Activated CD8-positive, alpha-beta T cell treated with anti-CD3 and anti-CD28 coated beads, Interleukin-2, amount 10 ng/mL, durations not matched to agents 7 days and 5 days (primary cell): ENCODE measurements at regions not wholly inside any gene's neighbourhood (a gene's known extent, or its start where the extent isn't known, plus 50 kb on each side); places are given as distances from the start of the nearest gene placed in this dataset.

ENCODE experiments used
- ATAC-seq: fragments of 150-1000 bp; cut with Tn5 transposase; one replicate; pipeline ENCODE4 v1.10.0; 2021; ENCODE audit warnings: moderate library complexity
- CTCF ChIA-PET: fragments of 350-600 bp; sonication (Branson Sonifier 250); formaldehyde crosslinking; loops from one replicate; lab custom pipeline; 2021; ENCODE audit warnings: antibody characterized with exemption; lab: Charles Lee
- POLR2A ChIA-PET: fragments of 350-600 bp; sonication (Branson Sonifier 250); formaldehyde crosslinking; loops from one replicate; lab custom pipeline; 2021; ENCODE audit warnings: antibody characterized with exemption; lab: Charles Lee
- DNase-seq: peaks from one replicate; pipeline ENCODE4 v3.0.0-alpha.2; 2020
- H3K27ac Mint-ChIP-seq: one replicate; pipeline ENCODE4 v1.8.0; 2021; ENCODE audit warnings: mild to moderate bottlenecking, mixed read lengths
- H3K27me3 Mint-ChIP-seq: one replicate; pipeline ENCODE4 v1.8.0; 2021; ENCODE audit warnings: low read depth, mixed read lengths
- H3K36me3 Mint-ChIP-seq: one replicate; pipeline ENCODE4 v1.8.0; 2021; ENCODE audit warnings: low read depth, mixed read lengths
- H3K4me1 Mint-ChIP-seq: one replicate; pipeline ENCODE4 v1.8.0; 2021; ENCODE audit warnings: low read depth, mixed read lengths
- H3K4me3 Mint-ChIP-seq: one replicate; pipeline ENCODE4 v1.8.0; 2021; ENCODE audit warnings: mild to moderate bottlenecking, mixed read lengths
- H3K9me3 Mint-ChIP-seq: one replicate; pipeline ENCODE4 v1.8.0; 2022; ENCODE audit warnings: mixed read lengths; ENCODE audit not compliant: insufficient read depth

DNA sequence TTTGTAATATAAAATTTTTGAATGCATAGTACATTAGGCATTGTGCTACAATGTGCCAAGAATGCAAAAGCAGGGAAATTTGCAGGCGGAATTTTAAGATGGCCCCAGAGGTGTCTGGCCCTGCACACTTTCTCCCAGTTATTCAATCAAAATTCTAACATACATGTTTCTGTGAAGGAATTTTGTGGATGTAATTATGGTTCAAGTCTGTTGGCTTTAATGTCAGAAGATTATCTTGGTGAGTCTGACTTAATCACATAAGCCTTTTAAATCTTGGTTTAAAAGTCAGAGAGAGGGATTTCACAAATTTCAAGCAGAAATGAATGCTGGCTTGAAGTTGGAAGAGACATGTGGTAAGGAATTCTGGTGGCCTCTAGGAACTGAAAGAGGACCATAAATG is 423.4 kb upstream of the CCDC179 start:
- POLR2A ChIA-PET, result no interaction called here
- H3K4me3 Mint-ChIP-seq, result no peak overlapping the region
- no peaks in the 10 kb centered on the region for H3K36me3 Mint-ChIP-seq
- H3K9me3 Mint-ChIP-seq, result peaks cover 6% of the 10 kb centered on the region
- H3K27me3 Mint-ChIP-seq, result no peaks in the 10 kb centered on the region
- no peaks in the 10 kb centered on the region for H3K4me1 Mint-ChIP-seq
- H3K27ac Mint-ChIP-seq, result no peak overlapping the region
- no peak for ATAC-seq
- CTCF ChIA-PET, result no interaction called here
- DNase-seq, result no peak

DNA sequence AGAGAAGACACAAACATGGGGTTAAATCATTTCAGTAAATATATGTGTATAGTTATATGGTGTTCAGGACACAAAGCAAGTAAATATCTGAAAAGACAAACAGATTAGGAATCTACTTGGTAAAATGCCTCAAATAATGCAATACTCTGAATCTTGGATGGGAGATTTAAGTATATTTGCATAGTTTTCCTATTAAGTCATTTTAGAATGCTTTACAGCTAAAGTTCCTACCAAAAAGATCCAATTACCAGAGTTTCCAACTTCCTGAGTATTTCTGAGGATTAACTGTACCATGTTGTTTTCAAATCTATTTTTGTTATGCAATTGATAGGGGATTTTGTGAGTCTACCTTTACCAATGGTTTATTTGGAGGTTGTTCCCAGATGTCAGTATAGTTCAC is 424.4 kb upstream of the CCDC179 start:
- Mint-ChIP-seq H3K4me3 (no peak overlapping the region), H3K27ac (no peak overlapping the region), H3K9me3 (peaks cover 3% of the 10 kb centered on the region), H3K4me1 (no peaks in the 10 kb centered on the region), H3K36me3 (no peaks in the 10 kb centered on the region), H3K27me3 (no peaks in the 10 kb centered on the region)
- no peak for ATAC-seq
- ChIA-PET CTCF (no interaction called here), POLR2A (no interaction called here)
- DNase-seq, result no peak

DNA sequence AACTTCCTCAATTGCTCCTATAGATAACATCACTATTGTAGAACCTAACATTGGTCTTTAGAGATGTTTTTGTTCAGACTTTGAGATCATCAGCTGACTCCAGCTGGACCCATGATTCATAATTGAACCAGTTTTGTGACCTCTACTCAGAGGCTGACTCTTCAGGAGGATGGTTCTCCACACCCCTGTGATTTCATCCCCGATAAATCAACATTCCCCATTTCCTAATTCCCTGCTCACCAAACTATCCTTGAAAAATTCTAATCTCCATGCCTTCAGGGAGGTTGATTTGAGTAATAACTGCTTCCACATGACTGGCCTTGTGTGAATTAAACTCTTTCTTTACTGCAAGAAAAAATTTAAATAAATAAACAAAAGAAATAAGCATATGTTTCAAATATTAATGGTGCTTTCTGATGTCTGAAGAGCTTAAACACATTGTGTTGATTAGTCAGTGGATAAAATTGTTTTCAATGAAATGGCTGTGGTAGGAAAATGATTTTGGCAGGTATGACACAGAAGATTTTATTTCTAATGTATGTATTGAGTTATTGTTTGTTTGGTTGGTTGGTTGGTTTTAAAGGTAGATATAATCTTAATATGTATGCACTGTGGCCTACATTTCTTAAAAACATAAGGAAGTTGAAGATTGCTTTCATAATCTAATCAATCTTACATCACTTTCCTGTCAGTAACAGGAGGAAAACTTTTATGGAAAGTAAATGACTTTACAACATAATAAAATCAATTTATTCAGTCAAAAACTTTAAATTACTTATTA is 427.9 kb upstream of the CCDC179 start:
- H3K9me3 Mint-ChIP-seq, result peaks cover under 1% of the 10 kb centered on the region
- no peaks in the 10 kb centered on the region for H3K27me3 Mint-ChIP-seq
- no peak overlapping the region for H3K27ac Mint-ChIP-seq
- no peaks in the 10 kb centered on the region for H3K36me3 Mint-ChIP-seq
- no peak for DNase-seq
- ChIA-PET CTCF (no interaction called here), POLR2A (no interaction called here)
- H3K4me3 Mint-ChIP-seq, result no peak overlapping the region
- no peak for ATAC-seq
- H3K4me1 Mint-ChIP-seq, result no peaks in the 10 kb centered on the region

DNA sequence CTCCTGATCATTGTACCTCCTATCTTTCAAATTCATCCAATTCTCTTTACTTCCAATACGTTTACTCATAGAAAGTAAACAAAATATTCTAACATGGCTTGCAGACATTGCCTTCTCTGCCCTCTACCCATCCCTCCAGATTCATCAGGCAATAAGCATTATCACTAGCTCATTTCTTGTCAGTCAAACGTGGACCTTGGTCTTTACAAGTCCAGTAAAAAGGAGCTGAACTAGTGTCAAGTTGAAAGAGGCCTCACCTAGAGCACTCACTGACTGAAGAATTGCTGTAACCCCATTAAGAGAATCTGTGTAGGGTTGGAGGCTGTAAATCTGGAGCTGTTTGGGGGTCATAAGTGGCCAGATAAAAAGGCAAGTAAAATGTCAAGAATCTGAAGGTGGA is 435.0 kb upstream of the CCDC179 start:
- Mint-ChIP-seq H3K9me3 (no peaks in the 10 kb centered on the region), H3K4me3 (no peak overlapping the region), H3K36me3 (no peaks in the 10 kb centered on the region), H3K27me3 (no peaks in the 10 kb centered on the region), H3K27ac (no peak overlapping the region), H3K4me1 (no peaks in the 10 kb centered on the region)
- ChIA-PET CTCF (no interaction called here), POLR2A (no interaction called here)
- DNase-seq (no peak), ATAC-seq (no peak)

DNA sequence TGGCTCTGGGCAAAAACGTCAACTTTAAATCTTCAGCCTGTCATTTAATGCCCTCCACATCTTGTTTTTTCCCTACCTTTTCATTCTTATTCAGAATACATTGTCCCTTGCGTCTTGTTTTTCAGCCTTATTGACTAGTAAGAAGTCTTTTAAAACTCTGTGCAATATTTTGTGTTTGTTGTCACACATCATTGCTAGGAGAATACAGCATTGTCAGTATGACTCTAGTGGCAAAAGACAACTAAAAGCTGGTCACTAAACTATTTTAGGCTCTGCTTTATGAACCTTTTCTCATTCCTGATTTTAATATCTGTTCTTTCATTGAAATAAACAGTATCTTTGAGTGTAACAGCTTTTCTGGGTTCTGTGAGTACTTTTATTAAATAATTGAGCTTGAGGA is 447.8 kb upstream of the CCDC179 start:
- no peak for ATAC-seq
- Mint-ChIP-seq H3K4me3 (no peak overlapping the region), H3K27ac (no peak overlapping the region), H3K27me3 (no peaks in the 10 kb centered on the region), H3K4me1 (no peaks in the 10 kb centered on the region), H3K9me3 (peaks cover 24% of the 10 kb centered on the region), H3K36me3 (no peaks in the 10 kb centered on the region)
- DNase-seq, result no peak
- ChIA-PET POLR2A (no interaction called here), CTCF (no interaction called here)

DNA sequence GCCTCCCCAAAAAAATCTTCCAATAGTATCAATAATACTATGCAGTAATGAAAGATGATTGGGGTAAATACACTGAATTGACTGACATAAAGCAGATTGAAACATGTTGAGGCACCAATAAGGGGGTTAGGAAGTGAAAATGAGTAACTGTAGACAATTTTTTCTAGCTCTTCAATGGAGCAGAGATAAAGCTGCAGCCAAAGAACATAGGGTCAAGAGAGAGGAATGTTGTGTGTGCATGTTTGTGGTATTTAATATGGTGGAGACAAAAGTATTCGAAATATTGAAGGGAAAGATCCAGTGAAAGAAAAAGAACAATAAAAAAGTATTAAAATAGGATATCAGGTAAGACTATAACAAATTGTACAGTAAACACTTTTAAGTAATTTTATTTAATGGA is 450.0 kb upstream of the CCDC179 start:
- POLR2A ChIA-PET, result no interaction called here
- H3K36me3 Mint-ChIP-seq, result no peaks in the 10 kb centered on the region
- no peaks in the 10 kb centered on the region for H3K27me3 Mint-ChIP-seq
- DNase-seq (no peak), ATAC-seq (no peak)
- no peak overlapping the region for H3K27ac Mint-ChIP-seq
- peaks cover 19% of the 10 kb centered on the region for H3K9me3 Mint-ChIP-seq
- no peaks in the 10 kb centered on the region for H3K4me1 Mint-ChIP-seq
- no peak overlapping the region for H3K4me3 Mint-ChIP-seq
- CTCF ChIA-PET, result no interaction called here

DNA sequence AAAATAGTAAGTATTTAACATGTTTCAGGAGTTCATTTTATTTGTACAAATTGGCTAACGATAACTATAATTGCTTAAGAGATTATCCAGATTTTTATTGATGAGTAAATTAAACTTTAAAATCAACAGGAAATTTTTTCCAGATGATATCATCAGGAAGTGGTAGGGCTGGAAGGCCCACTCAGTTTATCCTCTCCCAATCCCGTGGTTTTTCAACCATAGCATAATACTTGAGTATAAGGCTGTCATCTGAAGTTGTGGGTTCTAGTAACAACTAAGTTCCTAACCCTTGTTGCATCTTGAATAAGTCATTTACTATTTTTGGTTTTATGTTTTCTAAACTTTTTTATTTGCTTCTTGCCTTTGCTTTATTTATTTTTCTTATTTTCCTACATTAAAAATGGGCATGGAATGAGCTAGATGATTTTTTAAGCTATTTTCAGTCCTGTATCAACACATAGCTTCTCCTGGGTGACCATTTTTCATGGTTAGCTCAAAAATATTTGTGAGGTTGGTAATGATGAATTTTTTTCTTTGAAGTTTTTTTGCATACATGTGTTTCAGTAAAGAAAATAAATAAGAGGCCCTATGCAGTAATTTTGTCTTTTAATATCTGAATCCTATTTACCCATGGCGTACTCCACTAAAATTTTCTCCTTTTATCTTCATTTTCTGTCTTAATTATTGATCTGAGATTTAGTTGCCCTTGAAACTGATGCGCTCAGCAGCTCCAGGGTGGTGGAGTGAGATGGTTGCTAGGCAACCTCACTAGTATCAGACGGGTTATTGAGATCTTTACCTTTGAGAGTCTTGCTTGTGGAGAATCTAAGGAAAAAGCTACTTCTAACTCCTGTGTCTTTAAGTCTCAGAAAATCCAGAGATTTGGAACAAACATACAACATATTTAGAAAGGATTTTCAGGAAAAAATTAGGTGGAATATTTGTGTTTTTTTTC is 452.0 kb upstream of the CCDC179 start:
- ATAC-seq, result no peak
- CTCF ChIA-PET, result no interaction called here

DNA sequence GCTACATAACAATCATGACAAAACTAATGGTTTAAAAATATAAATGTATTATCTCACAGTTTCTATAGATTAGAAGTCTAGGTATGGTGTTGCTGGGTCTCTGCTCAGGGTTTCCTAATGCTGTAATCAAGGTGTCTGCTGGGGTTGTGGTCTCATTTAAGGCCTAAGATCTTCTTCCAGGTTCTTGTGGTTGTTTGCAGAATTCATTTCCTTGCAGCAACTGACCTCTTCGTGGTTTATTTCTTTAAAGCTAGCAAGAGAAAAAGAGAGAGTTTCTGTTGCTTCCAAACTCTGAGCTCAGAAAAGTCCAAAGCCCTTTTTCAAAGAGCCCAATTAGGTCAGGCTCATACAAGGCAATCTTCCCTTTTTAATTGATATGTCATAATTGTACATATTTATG is 452.7 kb upstream of the CCDC179 start:
- no peak overlapping the region for H3K4me3 Mint-ChIP-seq
- no peak for DNase-seq
- no peaks in the 10 kb centered on the region for H3K27me3 Mint-ChIP-seq
- H3K36me3 Mint-ChIP-seq, result no peaks in the 10 kb centered on the region
- H3K9me3 Mint-ChIP-seq, result peaks cover 19% of the 10 kb centered on the region
- CTCF ChIA-PET, result no interaction called here
- no peaks in the 10 kb centered on the region for H3K4me1 Mint-ChIP-seq
- H3K27ac Mint-ChIP-seq, result no peak overlapping the region
- no peak for ATAC-seq
- POLR2A ChIA-PET, result no interaction called here

More for the DNA sequence above, 452.0 kb upstream of the CCDC179 start:
- no peaks in the 10 kb centered on the region for H3K4me1 Mint-ChIP-seq
- H3K4me3 Mint-ChIP-seq, result no peak overlapping the region
- DNase-seq, result no peak
- POLR2A ChIA-PET, result no interaction called here
- no peak overlapping the region for H3K27ac Mint-ChIP-seq
- no peaks in the 10 kb centered on the region for H3K36me3 Mint-ChIP-seq
- H3K9me3 Mint-ChIP-seq, result peaks cover 18% of the 10 kb centered on the region
- no peaks in the 10 kb centered on the region for H3K27me3 Mint-ChIP-seq

DNA sequence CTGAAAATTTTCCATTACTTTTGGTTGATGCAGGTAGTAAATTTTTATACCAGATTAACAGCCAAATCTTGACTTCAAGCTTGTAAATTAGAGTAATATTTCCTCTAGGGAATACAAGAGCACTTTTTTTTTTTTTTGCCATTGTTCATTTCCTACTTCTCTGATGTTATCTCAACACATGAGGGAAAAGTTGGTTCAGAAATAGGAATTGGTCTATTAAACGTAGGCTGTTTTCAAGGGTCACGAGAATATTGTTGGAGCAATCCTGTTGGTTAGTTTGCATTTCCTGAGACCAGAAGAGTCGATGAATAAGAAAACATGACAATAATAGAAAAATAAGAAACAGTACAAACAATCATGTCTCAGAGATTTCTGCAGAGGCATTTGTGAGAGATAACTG is 453.9 kb upstream of the CCDC179 start:
- ChIA-PET CTCF (no interaction called here), POLR2A (no interaction called here)
- DNase-seq, result no peak
- Mint-ChIP-seq H3K4me3 (no peak overlapping the region), H3K36me3 (no peaks in the 10 kb centered on the region), H3K27ac (no peak overlapping the region), H3K4me1 (no peaks in the 10 kb centered on the region), H3K27me3 (no peaks in the 10 kb centered on the region), H3K9me3 (peaks cover 15% of the 10 kb centered on the region)
- ATAC-seq, result no peak

DNA sequence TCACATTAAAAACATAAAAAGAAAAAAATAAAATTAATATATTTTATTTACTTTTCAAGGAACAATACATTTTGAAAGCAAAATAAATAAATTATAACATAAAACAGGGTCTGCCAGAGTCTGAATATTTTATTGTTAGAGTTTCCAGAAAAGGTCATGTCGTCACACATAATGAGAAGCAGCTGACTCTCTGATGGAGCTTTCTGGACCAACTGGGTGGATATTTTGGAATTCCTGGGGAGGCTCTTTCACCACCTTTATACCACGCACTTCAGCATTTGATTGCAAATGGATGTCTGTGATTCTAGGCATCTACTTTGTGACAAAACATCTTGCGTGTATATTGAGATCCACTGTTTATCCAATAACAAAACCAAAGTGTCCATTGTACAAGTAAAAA is 455.0 kb upstream of the CCDC179 start:
- ATAC-seq (no peak), DNase-seq (no peak)
- ChIA-PET CTCF (no interaction called here), POLR2A (no interaction called here)
- Mint-ChIP-seq H3K27ac (no peak overlapping the region), H3K9me3 (peaks cover 10% of the 10 kb centered on the region), H3K4me1 (no peaks in the 10 kb centered on the region), H3K4me3 (no peak overlapping the region), H3K27me3 (no peaks in the 10 kb centered on the region), H3K36me3 (no peaks in the 10 kb centered on the region)

DNA sequence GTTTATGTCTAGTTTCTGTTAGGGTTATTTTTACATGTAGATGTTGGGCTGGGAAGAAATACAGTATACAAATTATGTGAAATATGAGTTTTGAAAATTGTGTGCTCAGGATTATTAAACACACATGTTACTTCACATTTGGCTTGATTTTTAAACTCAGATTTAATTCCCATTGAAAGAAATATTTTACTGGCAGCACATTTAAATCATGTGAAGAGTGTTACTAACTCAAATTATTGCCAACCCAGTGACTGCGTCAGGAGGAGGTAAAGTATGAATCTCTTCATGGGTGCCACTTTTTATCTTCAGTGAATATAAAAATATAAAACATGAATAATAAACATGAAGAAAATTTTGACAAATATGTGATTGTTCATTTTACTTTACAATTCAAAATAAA is 457.5 kb upstream of the CCDC179 start:
- H3K27ac Mint-ChIP-seq, result no peak overlapping the region
- DNase-seq (no peak), ATAC-seq (no peak)
- POLR2A ChIA-PET, result no interaction called here
- CTCF ChIA-PET, result no interaction called here
- no peaks in the 10 kb centered on the region for H3K36me3 Mint-ChIP-seq
- peaks cover 5% of the 10 kb centered on the region for H3K9me3 Mint-ChIP-seq
- H3K27me3 Mint-ChIP-seq, result no peaks in the 10 kb centered on the region
- no peaks in the 10 kb centered on the region for H3K4me1 Mint-ChIP-seq
- no peak overlapping the region for H3K4me3 Mint-ChIP-seq

DNA sequence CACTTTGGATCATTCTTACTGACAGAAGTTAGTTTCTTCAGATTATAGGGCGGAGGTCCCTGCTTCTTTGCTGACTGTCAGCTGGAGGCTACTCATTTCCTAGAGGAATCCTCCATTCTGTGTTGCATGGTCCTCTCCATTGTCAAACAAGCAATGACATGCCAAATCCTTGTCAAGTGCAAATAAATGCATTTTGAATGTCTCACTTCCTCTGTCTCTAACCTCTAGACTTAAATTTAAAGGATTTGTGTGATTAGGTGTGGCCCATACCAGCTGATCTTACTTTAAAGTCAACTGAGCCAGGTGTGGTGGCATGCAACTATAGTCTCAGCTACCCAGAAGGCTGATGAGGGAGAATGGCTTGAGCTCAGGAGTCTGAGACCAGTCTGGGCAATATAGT is 458.4 kb upstream of the CCDC179 start:
- H3K36me3 Mint-ChIP-seq, result no peaks in the 10 kb centered on the region
- H3K27me3 Mint-ChIP-seq, result no peaks in the 10 kb centered on the region
- H3K4me3 Mint-ChIP-seq, result no peak overlapping the region
- peaks cover 5% of the 10 kb centered on the region for H3K9me3 Mint-ChIP-seq
- CTCF ChIA-PET, result no interaction called here
- H3K4me1 Mint-ChIP-seq, result no peaks in the 10 kb centered on the region
- H3K27ac Mint-ChIP-seq, result no peak overlapping the region
- DNase-seq (no peak), ATAC-seq (no peak)
- POLR2A ChIA-PET, result no interaction called here
